Muscle layer of colon (tissue), 2 donors: ENCODE measurements at regions not wholly inside any gene's neighbourhood (a gene's known extent, or its start where the extent isn't known, plus 50 kb on each side); places are given as distances from the start of the nearest gene placed in this dataset.
"Not testable (repeated sequence)": the region's sequence is repeated elsewhere in the genome, so short reads cannot be mapped to it uniquely, and the experiment has no call there.

Source experiments
- H3K27ac ChIP-seq: one replicate; pipeline ENCODE4 v1.7.0; 2013; ENCODE audit warnings: low read depth, mild to moderate bottlenecking, low read length, moderate library complexity
- H3K27me3 ChIP-seq, 2 donors: one replicate each; pipeline ENCODE4 v1.7.0; 2013; ENCODE audit warnings: low read length in 2 of 2, mild to moderate bottlenecking in 2 of 2; ENCODE audit not compliant: insufficient read depth in 2 of 2, control insufficient read depth in 1 of 2
- H3K36me3 ChIP-seq: one replicate; pipeline ENCODE4 v1.7.0; 2013; ENCODE audit warnings: mild to moderate bottlenecking, low read length; ENCODE audit not compliant: insufficient read depth
- H3K4me1 ChIP-seq: one replicate; pipeline ENCODE4 v1.7.0; 2013; ENCODE audit warnings: mild to moderate bottlenecking, low read length; ENCODE audit not compliant: insufficient read depth
- H3K4me3 ChIP-seq, 2 donors: one replicate each; pipeline ENCODE4 v1.7.0; 2013; ENCODE audit warnings: low read length in 2 of 2, low read depth in 1 of 2, mild to moderate bottlenecking in 1 of 2, moderate library complexity in 1 of 2
- H3K9ac ChIP-seq: one replicate; pipeline ENCODE4 v1.7.0; 2013; ENCODE audit warnings: low read length
- H3K9me3 ChIP-seq: one replicate; pipeline ENCODE4 v1.7.0; 2013; ENCODE audit warnings: mild to moderate bottlenecking, low read length
- donor health status: abdominal sarcoma.
- donor health status: Adenocarcinoma of cecum.

DNA sequence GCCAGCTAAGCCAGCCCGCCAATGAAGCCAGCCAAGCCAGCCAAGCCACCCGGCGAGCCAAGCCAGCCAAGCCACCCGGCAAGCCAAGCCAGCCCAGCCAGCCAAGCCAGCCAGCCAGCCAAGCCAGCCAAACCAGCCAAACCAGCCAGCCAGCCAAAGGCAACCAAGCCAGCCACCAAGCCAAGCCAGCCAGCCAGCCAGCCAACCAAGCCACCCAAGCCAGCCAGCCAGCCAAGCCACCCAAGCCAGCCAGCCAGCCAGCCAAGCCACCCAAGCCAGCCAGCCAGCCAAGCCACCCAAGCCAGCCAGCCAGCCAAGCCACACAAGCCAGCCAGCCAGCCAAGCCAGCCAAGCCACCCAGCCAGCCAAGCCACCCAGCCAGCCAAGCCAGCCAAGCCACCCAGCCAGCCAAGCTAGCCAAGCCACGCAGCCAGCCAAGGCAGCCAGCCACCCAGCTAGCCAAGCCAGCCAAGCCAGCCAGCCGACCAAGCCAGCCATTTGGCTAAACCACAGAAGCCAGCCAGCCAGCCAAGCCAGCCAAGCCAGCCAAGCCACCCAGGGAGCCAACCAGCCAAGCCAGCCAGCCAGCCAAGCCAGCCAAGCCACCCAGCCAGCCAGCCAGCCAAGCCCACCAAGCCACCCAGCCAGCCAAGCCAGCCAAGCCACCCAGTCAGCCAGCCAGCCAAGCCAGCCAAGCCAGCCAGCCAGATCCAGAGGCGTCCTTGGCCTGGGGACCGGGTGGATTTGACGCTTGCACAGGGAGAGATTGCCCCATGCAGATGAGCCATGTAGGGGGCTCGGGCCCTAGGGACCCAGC lies 198.0 kb downstream of the GOLGA6L6 start:
- not testable (repeated sequence) for H3K27ac ChIP-seq, H3K27me3 ChIP-seq, H3K9ac ChIP-seq, H3K36me3 ChIP-seq, H3K4me1 ChIP-seq, H3K9me3 ChIP-seq, H3K4me3 ChIP-seq

DNA sequence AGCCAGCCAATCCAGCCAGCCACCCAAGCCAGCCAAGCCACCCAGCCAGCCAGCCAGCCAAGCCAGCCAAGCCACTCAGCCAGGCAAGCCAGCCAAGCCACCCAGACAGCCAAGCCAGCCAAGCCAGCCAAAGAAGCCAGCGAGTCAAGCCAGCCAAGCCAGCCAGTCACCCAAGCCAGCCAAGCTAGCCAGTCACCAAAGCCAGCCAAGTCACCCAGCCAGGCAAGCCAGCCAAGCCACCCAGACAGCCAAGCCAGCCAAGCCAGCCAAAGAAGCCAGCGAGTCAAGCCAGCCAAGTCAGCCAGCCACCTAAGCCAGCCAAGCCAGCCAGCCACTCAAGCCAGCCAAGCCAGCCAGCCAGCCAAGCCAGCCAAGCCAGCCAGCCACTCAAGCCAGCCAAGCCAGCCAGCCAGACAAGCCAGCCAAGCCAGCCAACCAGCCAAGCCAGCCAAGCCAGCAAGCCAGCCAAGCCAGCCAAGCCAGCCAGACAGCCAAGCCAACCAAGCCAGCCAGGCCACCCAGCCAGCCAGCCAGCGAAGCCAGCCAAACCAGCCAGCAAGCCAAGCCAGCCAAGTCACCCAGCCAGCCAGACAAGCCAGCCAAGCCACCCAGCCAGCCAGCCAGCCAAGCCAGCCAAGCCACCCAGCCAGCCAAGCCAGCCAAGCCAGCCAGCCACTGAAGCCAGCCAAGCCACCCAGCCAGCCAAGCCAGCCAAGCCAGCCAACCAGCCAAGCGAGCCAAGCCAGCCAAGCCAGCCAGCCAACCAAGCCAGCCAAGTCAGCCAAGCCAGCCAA lies 198.8 kb downstream of the GOLGA6L6 start:
- not testable (repeated sequence) for H3K27ac ChIP-seq, H3K9me3 ChIP-seq, H3K4me1 ChIP-seq

DNA sequence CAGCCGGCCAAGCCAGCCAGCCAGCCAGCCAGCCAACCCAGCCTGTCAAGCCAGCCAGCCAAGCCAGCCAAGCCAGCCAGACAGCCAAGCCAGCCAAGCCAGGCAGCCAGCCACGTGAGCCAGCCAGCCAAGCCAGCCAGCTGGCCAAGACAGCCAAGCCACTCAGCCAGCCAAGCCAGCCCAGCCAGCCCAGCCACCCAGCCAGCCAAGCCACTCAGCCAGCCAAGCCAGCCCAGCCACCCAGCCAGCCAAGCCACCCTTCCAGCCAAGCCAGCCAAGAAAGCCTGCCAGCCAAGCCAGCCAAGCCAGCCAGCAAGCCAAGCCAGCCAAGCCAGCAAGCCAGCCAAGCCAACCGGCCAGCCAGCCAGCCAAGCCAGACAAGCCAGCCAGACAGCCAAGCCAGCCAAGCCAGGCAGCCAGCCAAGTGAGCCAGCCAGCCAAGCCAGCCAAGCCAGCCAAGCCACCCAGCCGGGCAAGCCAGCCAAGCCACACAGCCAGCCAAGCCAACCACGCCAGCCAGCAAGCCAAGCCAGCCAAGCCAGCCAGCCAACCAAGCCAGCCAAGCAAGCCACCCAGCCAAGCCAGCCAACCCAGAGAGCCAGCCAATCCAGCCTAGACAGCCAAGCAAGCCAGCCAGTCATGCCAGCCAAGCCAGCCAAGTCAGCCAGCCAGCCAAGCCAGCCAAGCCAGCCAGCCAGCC lies 199.5 kb downstream of the GOLGA6L6 start:
- no peak overlapping the region for H3K27ac ChIP-seq
- peaks cover 6% of the 10 kb centered on the region for H3K9me3 ChIP-seq

More for the DNA sequence above, 198.8 kb downstream of the GOLGA6L6 start:
- not testable (repeated sequence) for H3K9ac ChIP-seq, H3K27me3 ChIP-seq, H3K36me3 ChIP-seq, H3K4me3 ChIP-seq

DNA sequence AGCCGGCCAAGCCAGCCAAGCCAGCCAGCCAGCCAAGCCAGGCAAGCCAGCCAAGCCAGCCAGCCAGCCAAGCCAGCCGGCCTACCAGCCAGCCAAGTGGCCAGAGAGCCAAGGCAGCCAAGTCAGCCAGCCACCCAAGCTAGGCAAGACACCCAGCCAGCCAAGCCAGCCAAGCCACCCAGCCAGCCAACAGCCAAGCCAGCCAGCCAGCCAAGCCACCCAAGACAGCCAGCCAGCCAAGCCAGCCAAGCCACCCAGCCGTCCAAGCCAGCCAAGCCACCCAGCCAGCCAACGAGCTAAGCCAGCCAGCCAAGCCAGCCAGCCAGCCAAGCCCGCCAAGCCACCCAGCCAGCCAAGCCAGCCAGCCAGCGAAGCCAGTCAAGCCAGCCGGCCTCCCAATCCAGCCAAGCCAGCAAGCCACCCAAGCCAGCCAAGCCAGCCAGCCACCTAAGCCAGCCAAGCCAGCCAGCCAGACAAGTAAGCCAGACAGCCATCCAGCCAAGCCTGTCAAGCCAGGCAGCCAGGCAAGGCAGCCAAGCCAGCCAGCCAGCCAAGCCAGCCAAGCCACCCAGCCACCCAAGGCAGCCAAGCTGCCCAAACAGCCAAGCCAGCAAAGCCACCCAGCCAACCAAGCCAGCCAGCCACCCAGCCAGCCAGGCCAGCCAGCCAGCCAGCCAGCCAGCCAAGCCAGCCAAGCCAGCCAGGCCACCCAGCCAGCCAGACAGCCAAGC lies 200.5 kb downstream of the GOLGA6L6 start:
- H3K4me1 ChIP-seq: no peaks in the 10 kb centered on the region
- no peaks in the 10 kb centered on the region for H3K36me3 ChIP-seq
- H3K27me3 ChIP-seq: no peaks in the 10 kb centered on the region
- no peak overlapping the region for H3K27ac ChIP-seq
- H3K9me3 ChIP-seq: no peaks in the 10 kb centered on the region
- H3K9ac ChIP-seq: no peak overlapping the region
- peak overlapping the region in 1 of 2 donors; percentile 7 for H3K4me3 ChIP-seq

More for the DNA sequence above, 199.5 kb downstream of the GOLGA6L6 start:
- Histone ChIP-seq H3K9ac (no peak overlapping the region), H3K4me3 (no peak overlapping the region), H3K4me1 (no peaks in the 10 kb centered on the region), H3K27me3 (no peaks in the 10 kb centered on the region), H3K36me3 (no peaks in the 10 kb centered on the region)

DNA sequence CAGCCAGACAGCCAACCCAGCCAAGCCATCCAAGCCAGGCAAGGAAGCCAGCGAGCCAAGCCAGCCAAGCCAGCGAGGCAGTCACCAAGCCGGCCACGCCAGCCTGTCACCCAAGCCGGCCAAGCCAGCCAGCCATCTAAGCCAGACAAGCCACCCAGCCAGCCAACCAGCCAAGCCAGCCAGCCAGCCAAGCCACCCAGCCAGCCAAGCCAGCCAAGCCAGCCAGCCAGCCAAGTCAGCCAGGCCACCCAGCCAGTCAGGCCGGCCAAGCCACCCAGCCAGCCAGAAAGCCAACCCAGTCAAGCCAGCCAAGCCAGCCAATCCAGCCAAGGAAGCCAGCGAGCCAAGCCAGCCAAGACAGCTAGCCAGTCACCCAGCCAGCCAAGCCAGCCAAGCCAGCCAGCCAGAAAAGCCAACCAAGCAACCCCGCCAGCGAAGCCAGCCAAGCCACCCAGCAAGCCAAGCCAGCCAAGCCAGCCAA lies 201.2 kb downstream of the GOLGA6L6 start:
- Histone ChIP-seq H3K36me3 (no peaks in the 10 kb centered on the region), H3K27ac (no peak overlapping the region), H3K9ac (no peak overlapping the region), H3K9me3 (no peaks in the 10 kb centered on the region), H3K4me1 (no peaks in the 10 kb centered on the region), H3K4me3 (no peak overlapping the region), H3K27me3 (no peaks in the 10 kb centered on the region)

DNA sequence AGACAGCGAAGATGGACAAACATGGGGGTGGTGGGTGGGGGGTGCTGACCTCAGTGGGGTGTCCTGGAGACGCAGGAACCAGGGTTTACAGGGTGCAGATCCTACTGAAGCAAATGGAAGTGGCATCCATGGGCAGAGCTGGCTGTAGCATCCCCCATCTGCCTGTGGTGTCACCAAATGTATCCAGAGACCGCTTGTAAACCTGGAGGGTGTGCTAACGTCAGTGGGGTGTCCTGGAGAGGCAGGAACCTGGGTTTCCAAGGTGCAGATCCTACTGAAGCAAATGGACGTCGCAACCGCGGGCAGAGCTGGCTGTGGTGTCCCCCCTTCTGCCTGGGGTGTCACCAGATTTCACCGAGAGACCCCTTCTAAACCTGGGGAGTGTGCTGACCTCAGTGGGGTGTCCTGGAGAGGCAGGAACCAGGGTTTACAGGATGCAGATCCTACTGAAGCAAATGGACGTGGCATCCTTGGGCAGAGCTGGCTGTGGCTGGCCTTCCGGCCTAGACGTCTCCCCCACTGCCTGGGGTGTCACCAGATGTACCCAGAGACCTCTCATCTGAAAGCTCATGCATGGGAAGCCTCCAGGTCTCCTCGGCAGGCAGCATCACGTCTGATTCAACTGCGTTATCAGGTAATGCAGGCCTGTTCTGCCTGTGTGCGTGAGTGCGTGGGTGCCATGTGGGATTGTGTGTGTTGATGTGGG lies 202.4 kb downstream of the GOLGA6L6 start:
- not testable (repeated sequence) for H3K36me3 ChIP-seq, H3K9me3 ChIP-seq, H3K4me3 ChIP-seq, H3K9ac ChIP-seq, H3K27me3 ChIP-seq, H3K4me1 ChIP-seq, H3K27ac ChIP-seq

DNA sequence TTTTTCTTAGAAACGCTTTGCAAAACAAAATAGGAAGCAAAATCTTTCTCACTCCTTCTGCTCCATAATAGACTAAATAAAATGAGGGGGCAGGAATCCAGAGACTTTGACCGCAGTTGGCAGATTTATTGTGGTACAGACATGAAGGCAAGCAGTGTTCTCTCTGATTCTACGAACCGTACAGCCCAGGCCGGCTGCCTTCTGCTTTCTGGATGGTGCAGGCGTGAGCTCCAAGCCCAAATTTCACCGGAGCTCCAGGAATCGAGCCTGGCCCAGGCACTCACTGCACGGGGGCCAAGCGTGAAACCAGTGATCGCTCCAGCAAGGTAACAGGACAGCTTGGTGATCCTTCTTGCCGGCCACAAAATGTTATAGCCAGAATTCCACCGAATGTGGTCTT lies 202.9 kb downstream of the GOLGA6L6 start:
- H3K4me1 ChIP-seq, H3K4me3 ChIP-seq, H3K27ac ChIP-seq, H3K9ac ChIP-seq, H3K27me3 ChIP-seq, H3K36me3 ChIP-seq, H3K9me3 ChIP-seq: not testable (repeated sequence)

DNA sequence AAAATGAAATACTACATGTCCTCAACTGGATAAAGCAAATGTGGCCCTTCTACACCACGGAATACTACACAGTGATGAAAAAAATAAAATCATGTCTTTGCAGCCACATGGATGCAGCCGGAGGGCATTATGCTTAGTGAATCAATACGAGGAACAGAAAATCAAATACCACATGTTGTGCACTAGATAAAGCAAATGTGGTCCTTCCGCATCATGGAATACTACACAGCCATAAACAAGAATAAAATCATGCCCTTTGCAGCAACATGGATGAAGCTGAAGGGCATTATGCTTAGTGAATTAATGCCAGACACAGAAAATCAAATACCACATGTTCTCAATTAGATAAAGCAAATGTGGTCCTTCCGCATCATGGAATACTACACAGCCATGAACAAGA lies 204.4 kb downstream of the GOLGA6L6 start:
- not testable (repeated sequence) for H3K4me3 ChIP-seq, H3K9me3 ChIP-seq, H3K27ac ChIP-seq, H3K27me3 ChIP-seq, H3K36me3 ChIP-seq, H3K9ac ChIP-seq, H3K4me1 ChIP-seq

DNA sequence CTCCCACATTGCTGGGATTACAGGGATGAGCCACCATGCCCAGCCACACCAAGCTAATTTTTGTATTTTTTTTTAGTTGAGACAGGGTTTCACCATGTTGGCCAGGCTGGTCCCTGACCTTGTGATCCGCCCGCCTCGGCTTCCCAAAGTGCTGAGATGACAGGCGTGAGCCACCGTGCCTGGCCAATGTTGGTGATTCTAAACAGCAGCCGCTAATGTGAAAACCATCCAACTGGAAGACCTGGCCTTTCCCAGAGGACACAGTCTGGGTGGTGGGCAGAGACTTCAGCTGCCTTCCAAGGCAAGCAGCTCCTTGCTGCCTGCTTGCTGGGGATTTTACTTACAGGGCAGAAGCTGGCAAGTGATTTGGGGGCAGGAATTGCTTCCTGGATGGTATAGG lies 207.1 kb downstream of the GOLGA6L6 start:
- H3K36me3 ChIP-seq, H3K4me3 ChIP-seq, H3K27me3 ChIP-seq, H3K4me1 ChIP-seq, H3K27ac ChIP-seq, H3K9me3 ChIP-seq, H3K9ac ChIP-seq: not testable (repeated sequence)

DNA sequence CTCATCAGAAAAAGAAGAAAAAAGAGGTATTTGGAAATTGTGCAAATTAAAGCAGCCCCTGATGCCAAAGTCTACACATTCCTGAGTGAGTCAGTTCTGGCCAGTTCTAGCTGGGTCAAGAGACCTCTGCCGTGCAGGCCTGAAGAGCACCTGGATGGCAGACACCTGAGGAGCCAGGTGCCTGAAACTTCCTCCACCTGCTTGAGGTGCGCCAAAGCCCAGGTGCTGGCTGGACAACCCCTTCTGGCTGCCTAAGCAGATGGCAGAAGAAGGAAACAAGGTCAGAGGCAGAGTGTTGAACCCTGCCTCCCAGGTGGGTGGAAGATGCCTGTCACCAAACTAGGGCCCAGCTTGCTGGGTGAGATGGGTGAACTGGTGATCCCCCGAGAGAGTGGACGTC lies 215.8 kb downstream of the GOLGA6L6 start:
- not testable (repeated sequence) for H3K4me3 ChIP-seq, H3K9ac ChIP-seq, H3K36me3 ChIP-seq

More for the DNA sequence above, 215.8 kb downstream of the GOLGA6L6 start:
- H3K4me1 ChIP-seq, H3K27ac ChIP-seq, H3K27me3 ChIP-seq, H3K9me3 ChIP-seq: not testable (repeated sequence)
